HG02981 (cell line): ENCODE measurements at regions not wholly inside any gene's neighbourhood (a gene's known extent, or its start where the extent isn't known, plus 50 kb on each side); places are given as distances from the start of the nearest gene placed in this dataset.

Experiments used
- ATAC-seq: cut with Tn5 transposase; IDR thresholded peaks from one replicate; pipeline ENCODE4 v1.9.1; 2021; ENCODE audit warnings: mild to moderate bottlenecking, moderate library complexity; ENCODE audit not compliant: unreplicated experiment

- no peak for ATAC-seq
These were observed 797.7 kb upstream of the ARGLU1 start for GRCh38 chr13:107365466-107366215.

GRCh38 chr13:107364658-107365057 is 796.7 kb upstream of the ARGLU1 start:
- ATAC-seq = no peak

GRCh38 chr13:107361666-107362065 is 793.7 kb upstream of the ARGLU1 start:
- no peak for ATAC-seq

- no peak for ATAC-seq
These were observed 792.1 kb upstream of the ARGLU1 start for GRCh38 chr13:107360010-107360409.

GRCh38 chr13:107358866-107359265 is 790.9 kb upstream of the ARGLU1 start:
- ATAC-seq = no peak

- ATAC-seq = no peak
These were observed 783.4 kb upstream of the ARGLU1 start for GRCh38 chr13:107351305-107351704.

GRCh38 chr13:107348925-107349324 is 781.0 kb upstream of the ARGLU1 start:
- no peak for ATAC-seq

GRCh38 chr13:107348471-107348870 is 780.5 kb upstream of the ARGLU1 start:
- ATAC-seq = no peak

- ATAC-seq = no peak
These were observed 779.9 kb upstream of the ARGLU1 start for GRCh38 chr13:107347641-107348369.

- no peak for ATAC-seq
These were observed 774.8 kb upstream of the ARGLU1 start for GRCh38 chr13:107342747-107343146.

- no peak for ATAC-seq
These were observed 771.3 kb upstream of the ARGLU1 start for GRCh38 chr13:107339209-107339608.

GRCh38 chr13:107332188-107332587 is 764.3 kb upstream of the ARGLU1 start:
- no peak for ATAC-seq

GRCh38 chr13:107331359-107331758 is 763.4 kb upstream of the ARGLU1 start:
- ATAC-seq = no peak

- ATAC-seq = no peak
These were observed 762.5 kb upstream of the ARGLU1 start for GRCh38 chr13:107330484-107330883.

GRCh38 chr13:107329991-107330390 is 762.1 kb upstream of the ARGLU1 start:
- ATAC-seq = no peak

GRCh38 chr13:107324416-107325204 is 756.7 kb upstream of the ARGLU1 start:
- ATAC-seq = no peak

- no peak for ATAC-seq
These were observed 754.3 kb upstream of the ARGLU1 start for GRCh38 chr13:107322228-107322627.

- no peak for ATAC-seq
These were observed 737.2 kb upstream of the ARGLU1 start for GRCh38 chr13:107305178-107305577.

GRCh38 chr13:107301724-107302374 is 733.9 kb upstream of the ARGLU1 start:
- no peak for ATAC-seq

GRCh38 chr13:107299717-107300116 is 731.8 kb upstream of the ARGLU1 start:
- ATAC-seq = no peak

- no peak for ATAC-seq
These were observed 728.9 kb upstream of the ARGLU1 start for GRCh38 chr13:107296804-107297203.
